Transverse colon (tissue), 4 donors: ENCODE measurements at regions not wholly inside any gene's neighbourhood (a gene's known extent, or its start where the extent isn't known, plus 50 kb on each side); places are given as distances from the start of the nearest gene placed in this dataset.

ENCODE experiments used
- DNase-seq: peaks from one replicate; pipeline ENCODE4 v3.0.0-alpha.2; 2019
- H3K27ac ChIP-seq, 4 donors: fragments of 200-600 bp; sonication (generic); 2 replicates each; pipeline ENCODE4 v1.5.1; 2016 to 2018; ENCODE audit warnings: inconsistent platforms in 4 of 4
- H3K27me3 ChIP-seq: fragments of 200-600 bp; sonication (generic); 2 replicates; pipeline ENCODE4 v1.5.1; 2017; ENCODE audit warnings: inconsistent platforms
- H3K36me3 ChIP-seq, 4 donors: fragments of 200-600 bp; sonication (generic); 2 replicates each; pipeline ENCODE4 v1.5.1; 2017 to 2019; ENCODE audit warnings: inconsistent platforms in 4 of 4
- H3K4me1 ChIP-seq, 4 donors: fragments of 200-600 bp; sonication (generic); 2 replicates each; pipeline ENCODE4 v1.5.1; 2017 to 2020; ENCODE audit warnings: inconsistent platforms in 4 of 4
- H3K4me3 ChIP-seq, 4 donors: fragments of 200-600 bp; sonication (generic); 1 replicate in 1 of 4; 2 replicates in 3 of 4; pipeline versions ENCODE4 v1.5.1 to v1.6.1; 2017 to 2019; ENCODE audit warnings: inconsistent platforms in 4 of 4
- H3K9me3 ChIP-seq, 2 donors: fragments of 200-600 bp; sonication (generic); 2 replicates each; pipeline ENCODE4 v1.5.1; 2017 to 2019; ENCODE audit warnings: inconsistent platforms in 2 of 2
- EP300 ChIP-seq: sonication (generic); formaldehyde crosslinking; IDR thresholded peaks from one replicate; pipeline ENCODE4 v1.6.1; 2017; ENCODE audit warnings: antibody characterized with exemption, low read depth
- POLR2A ChIP-seq: fragments of 450-650 bp; IDR thresholded peaks from one replicate; pipeline ENCODE4 v1.6.1; 2016; ENCODE audit warnings: antibody characterized with exemption, mild to moderate bottlenecking, moderate library complexity
- POLR2AphosphoS5 ChIP-seq, 3 donors: sonication (generic); formaldehyde crosslinking; IDR thresholded peaks; one replicate each; pipeline ENCODE4 v1.6.1; 2016; ENCODE audit warnings: antibody characterized with exemption in 3 of 3
- WGBS, 2 donors: methylation state at CpG; one replicate each; pipeline ENCODE4 v1.1.5; 2018; ENCODE audit warnings: low coverage in 1 of 2; 5-methylcytosine and 5-hydroxymethylcytosine counted together
- in situ Hi-C, 4 donors: fragments of 200-750 bp; cut with MboI; loops; one replicate each; pipeline versions ENCODE4 v1.15.0 to v1.15.1; 2017; ENCODE audit warnings: low sequenced_read_pairs in 3 of 4, low pct_ligation_motif_present in 1 of 4, low pct_unique_long_range_greater_than_20kb in 1 of 4
- intact Hi-C: fragments of 100-400 bp; cut with DNase I; formaldehyde crosslinking; loops from one replicate; pipeline ENCODE4 v1.15.1; 2023; ENCODE audit warnings: low total_unique reads
- TF ChIP-seq, protein P1 (sequence below), 5 experiments: fragments of 200-600 bp in 3 of 5; fragments of 450-650 bp in 2 of 5; sonication (generic) in 3 of 5; IDR thresholded peaks; 1 replicate in 2 of 5; 2 replicates in 3 of 5; pipeline ENCODE4 v1.5.1; 2016 to 2017; ENCODE audit warnings: antibody characterized with exemption in 5 of 5, inconsistent platforms in 3 of 5, mild to moderate bottlenecking in 2 of 5, moderate library complexity in 1 of 5

DNA sequence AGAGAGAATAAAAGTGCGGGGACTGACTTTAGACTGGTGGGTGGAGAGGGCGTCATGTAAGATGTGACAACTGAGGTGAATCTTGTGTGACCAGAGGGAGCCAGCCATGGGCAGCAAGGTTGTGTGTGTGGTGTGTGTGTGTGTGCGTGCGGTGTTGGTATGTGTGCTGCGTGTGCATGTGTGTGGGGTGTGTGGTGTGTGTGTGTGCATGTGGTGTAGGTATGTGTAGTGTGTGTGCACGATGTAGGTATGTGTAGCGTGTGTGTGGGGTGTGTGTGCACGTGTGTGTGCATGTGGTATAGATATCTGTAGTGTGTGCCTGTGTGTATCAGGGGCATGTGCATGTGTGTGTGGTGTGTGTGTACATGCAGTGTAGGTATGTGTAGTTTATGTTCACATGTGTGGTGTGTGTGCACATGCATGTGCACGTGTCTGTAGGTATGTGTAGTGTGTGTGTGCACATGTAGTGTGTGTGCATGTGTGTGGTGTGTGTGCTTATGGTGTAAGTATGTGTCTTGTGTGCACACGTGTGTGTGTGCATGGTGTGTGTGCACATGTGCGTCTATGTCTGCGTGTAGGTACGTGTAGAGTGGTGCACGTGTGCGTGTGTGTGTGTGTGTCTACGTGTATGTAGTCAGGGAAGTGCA is 312.3 kb upstream of the MKI67 start:
- in situ Hi-C loops = no loop called here

GRCh38 chr10:128440513-128441160 is 314.4 kb upstream of the MKI67 start:
- intact Hi-C loops = no loop called here
- H3K27me3 ChIP-seq = no peaks in the 10 kb centered on the region
- DNase-seq = no peak
- H3K9me3 ChIP-seq = no peaks in the 10 kb centered on the region
- TF ChIP-seq POLR2AphosphoS5 (IDR thresholded peaks at IDR 0.05) (no peak), EP300 (no peak), POLR2A (no peak)
- TF ChIP-seq, protein P1, sequence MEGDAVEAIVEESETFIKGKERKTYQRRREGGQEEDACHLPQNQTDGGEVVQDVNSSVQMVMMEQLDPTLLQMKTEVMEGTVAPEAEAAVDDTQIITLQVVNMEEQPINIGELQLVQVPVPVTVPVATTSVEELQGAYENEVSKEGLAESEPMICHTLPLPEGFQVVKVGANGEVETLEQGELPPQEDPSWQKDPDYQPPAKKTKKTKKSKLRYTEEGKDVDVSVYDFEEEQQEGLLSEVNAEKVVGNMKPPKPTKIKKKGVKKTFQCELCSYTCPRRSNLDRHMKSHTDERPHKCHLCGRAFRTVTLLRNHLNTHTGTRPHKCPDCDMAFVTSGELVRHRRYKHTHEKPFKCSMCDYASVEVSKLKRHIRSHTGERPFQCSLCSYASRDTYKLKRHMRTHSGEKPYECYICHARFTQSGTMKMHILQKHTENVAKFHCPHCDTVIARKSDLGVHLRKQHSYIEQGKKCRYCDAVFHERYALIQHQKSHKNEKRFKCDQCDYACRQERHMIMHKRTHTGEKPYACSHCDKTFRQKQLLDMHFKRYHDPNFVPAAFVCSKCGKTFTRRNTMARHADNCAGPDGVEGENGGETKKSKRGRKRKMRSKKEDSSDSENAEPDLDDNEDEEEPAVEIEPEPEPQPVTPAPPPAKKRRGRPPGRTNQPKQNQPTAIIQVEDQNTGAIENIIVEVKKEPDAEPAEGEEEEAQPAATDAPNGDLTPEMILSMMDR (IDR thresholded peaks at IDR 0.05) = no peak
- WGBS, 2 donors = 68% methylated on average over 9 of the region's 11 CpGs; no CpG with 5 or more reads in 1 of the 2 donors
- no peak overlapping the region for H3K27ac ChIP-seq
- in situ Hi-C loops = no loop called here
- no peaks in the 10 kb centered on the region for H3K4me1 ChIP-seq
- no peak overlapping the region for H3K4me3 ChIP-seq
- no peaks in the 10 kb centered on the region for H3K36me3 ChIP-seq

More for the DNA sequence above, 312.3 kb upstream of the MKI67 start:
- Histone ChIP-seq H3K27ac (no peak overlapping the region), H3K27me3 (no peaks in the 10 kb centered on the region), H3K9me3 (no peaks in the 10 kb centered on the region), H3K4me3 (no peak overlapping the region), H3K36me3 (no peaks in the 10 kb centered on the region), H3K4me1 (no peaks in the 10 kb centered on the region)
- no peak for DNase-seq
- WGBS, 2 donors = 88 to 100% methylated on average over 2 to 16 of the region's 16 CpGs
- TF ChIP-seq, protein P1 (IDR thresholded peaks at IDR 0.05) = no peak
- TF ChIP-seq POLR2A (no peak), EP300 (no peak), POLR2AphosphoS5 (IDR thresholded peaks at IDR 0.05) (no peak)
- intact Hi-C loops = no loop called here

DNA sequence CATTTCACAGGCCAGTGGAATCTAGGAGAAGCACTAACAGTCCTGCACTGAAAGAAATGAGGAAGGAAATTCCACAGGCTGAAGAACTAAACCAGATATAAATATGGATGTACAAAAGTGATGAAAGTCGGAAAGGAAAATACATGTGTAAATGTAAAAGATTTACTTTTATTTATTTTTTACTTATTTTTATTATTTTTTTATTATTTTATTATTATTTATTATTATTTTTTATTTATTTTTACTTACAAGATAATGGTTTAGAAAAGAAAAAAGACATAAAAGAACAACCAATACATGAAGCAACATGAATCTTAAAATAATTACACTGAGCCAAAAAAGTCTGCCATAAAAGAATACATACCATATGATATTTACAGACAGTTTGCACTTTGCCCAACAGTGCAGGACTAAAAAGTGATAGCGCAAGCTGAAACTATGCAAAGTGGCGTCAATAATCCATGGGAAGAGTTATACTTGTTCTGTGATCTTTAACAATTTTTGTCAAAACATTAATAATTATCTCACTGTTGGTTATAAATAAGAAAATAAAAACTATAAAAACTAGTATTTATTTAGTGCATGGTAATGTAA is 317.8 kb upstream of the MKI67 start:
- 52 to 64% methylated on average over 3 of the region's 3 CpGs for WGBS, 2 donors
- no peak overlapping the region for H3K27ac ChIP-seq
- no peaks in the 10 kb centered on the region for H3K9me3 ChIP-seq
- no peak overlapping the region for H3K4me3 ChIP-seq
- H3K4me1 ChIP-seq = no peaks in the 10 kb centered on the region
- DNase-seq = no peak
- H3K36me3 ChIP-seq = no peaks in the 10 kb centered on the region
- TF ChIP-seq, protein P1 (IDR thresholded peaks at IDR 0.05) = no peak
- no peak for TF ChIP-seq EP300
- no peak for TF ChIP-seq POLR2A
- TF ChIP-seq POLR2AphosphoS5 (IDR thresholded peaks at IDR 0.05) = no peak
- no peaks in the 10 kb centered on the region for H3K27me3 ChIP-seq
- in situ Hi-C loops = no loop called here
- intact Hi-C loops = no loop called here

- Histone ChIP-seq H3K4me3 (no peak overlapping the region), H3K27ac (no peak overlapping the region), H3K27me3 (no peaks in the 10 kb centered on the region), H3K36me3 (no peaks in the 10 kb centered on the region), H3K4me1 (no peaks in the 10 kb centered on the region), H3K9me3 (no peaks in the 10 kb centered on the region)
- in situ Hi-C loops (no loop called here), intact Hi-C loops (no loop called here)
- no peak for TF ChIP-seq POLR2A
- no peak for TF ChIP-seq POLR2AphosphoS5 (IDR thresholded peaks at IDR 0.05)
- no peak for TF ChIP-seq EP300
- TF ChIP-seq, protein P1 (IDR thresholded peaks at IDR 0.05) = no peak
- 74 to 76% methylated on average over 5 of the region's 5 CpGs for WGBS, 2 donors
- DNase-seq = no peak
Measured at GRCh38 chr10:128448796-128449195, 322.6 kb upstream of the MKI67 start.
